GM12874 (cell line): ENCODE measurements at regions not wholly inside any gene's neighbourhood (a gene's known extent, or its start where the extent isn't known, plus 50 kb on each side); places are given as distances from the start of the nearest gene placed in this dataset.

Experiments
- CTCF ChIP-seq: IDR thresholded peaks from 2 replicates; pipeline ENCODE4 v1.5.1; 2011; ENCODE audit warnings: low read depth, mild to moderate bottlenecking, control low read depth, low read length, moderate library complexity; ENCODE audit not compliant: insufficient read depth

GRCh38 chr14:42028607-42029006 is 421.9 kb downstream of the LRFN5 start:
- TF ChIP-seq CTCF, result no peak

- TF ChIP-seq CTCF, result no peak
These were observed 420.6 kb downstream of the LRFN5 start for GRCh38 chr14:42027271-42027670.

GRCh38 chr14:42023452-42023851 is 416.8 kb downstream of the LRFN5 start:
- TF ChIP-seq CTCF, result no peak

- TF ChIP-seq CTCF, result no peak
These were observed 407.6 kb downstream of the LRFN5 start for GRCh38 chr14:42014301-42014700.

GRCh38 chr14:42013559-42013958 is 406.9 kb downstream of the LRFN5 start:
- no peak for TF ChIP-seq CTCF

- TF ChIP-seq CTCF, result no peak
These were observed 406.5 kb downstream of the LRFN5 start for GRCh38 chr14:42013153-42013552.

GRCh38 chr14:42011221-42011620 is 404.5 kb downstream of the LRFN5 start:
- TF ChIP-seq CTCF, result no peak

GRCh38 chr14:42004321-42004720 is 397.6 kb downstream of the LRFN5 start:
- TF ChIP-seq CTCF, result no peak
